Esophagus mucosa (tissue), 1 donor: ENCODE measurements at regions not wholly inside any gene's neighbourhood (a gene's known extent, or its start where the extent isn't known, plus 50 kb on each side); places are given as distances from the start of the nearest gene placed in this dataset.

Source experiments
- ATAC-seq: fragments of 200-7000 bp; cut with Tn5 transposase; one replicate; pipeline ENCODE4 v1.9.1; 2020
- donor health status: DM: yes; HTN: yes; CAD: no.

DNA sequence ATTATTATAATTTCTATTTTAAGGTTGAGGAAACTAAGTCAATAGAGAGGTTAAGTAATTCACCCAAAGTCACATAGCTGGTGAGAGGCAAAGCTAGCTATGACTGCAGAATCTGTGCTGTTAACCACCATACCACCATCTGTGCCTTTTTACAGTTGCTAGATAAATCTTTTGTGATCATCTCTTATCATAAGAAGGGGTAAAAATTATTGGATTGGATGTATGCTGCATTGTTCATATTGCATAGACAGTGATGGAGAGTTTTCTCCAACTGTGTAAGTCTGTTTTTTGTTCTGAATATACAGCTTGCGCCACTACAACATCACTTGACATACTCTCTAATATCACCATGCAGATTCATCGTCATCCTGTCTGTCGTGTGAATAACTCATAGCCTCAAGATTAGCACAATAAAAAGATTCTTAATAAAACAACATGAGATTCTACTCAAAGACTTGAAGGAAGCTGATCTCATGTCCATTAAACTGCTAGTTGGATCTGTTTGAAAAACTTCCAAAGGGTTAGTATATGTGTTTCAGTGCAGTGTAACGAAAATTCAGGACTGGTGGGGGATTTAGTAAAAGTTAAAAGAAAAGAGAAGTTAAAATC is 495.9 kb downstream of the SPRY1 start:
- ATAC-seq = no peak

DNA sequence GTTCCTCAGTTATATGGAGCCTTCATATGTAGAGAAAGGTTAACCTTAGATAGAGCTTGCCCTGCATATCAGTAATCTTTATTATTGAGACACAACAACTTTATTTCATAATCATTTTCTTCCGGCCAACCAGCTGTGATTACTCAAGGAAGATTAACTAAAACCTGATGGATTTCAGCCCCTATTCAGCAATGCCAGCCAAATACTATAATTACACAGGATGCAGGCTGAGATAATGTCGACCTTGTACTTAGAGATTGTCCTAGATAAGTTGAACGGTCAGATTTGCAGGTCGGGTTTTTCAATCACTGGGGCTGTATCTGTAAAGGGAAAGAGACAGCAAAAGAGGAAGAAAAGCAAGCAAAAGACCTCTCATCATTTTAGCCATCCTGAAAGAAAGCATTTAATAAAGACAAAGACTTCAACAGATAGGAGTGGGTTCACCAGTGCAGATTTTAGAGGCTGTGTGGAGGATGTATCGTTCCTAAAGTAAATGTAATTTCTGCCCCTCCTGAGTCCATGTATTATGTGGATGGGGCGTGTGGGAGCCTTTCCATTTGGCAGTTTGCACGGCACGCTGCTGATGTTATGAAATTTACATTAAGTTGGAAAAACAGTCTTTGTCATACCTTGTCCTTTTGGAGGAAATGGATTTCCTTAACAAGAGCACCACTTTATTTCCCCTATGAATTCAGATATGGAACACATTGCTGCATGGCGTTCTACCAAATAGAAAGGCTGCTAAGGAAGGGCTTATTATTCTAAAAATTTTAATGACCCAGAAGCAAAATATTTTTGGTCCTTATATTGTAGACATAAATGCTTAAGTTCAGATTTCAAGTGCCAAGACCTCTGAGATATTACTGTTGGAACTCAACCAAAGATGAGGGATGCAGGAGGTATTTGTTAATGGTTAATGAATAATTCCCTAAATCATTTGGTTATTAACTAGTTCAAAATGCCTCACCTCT is 496.7 kb downstream of the SPRY1 start:
- ATAC-seq = no peak

DNA sequence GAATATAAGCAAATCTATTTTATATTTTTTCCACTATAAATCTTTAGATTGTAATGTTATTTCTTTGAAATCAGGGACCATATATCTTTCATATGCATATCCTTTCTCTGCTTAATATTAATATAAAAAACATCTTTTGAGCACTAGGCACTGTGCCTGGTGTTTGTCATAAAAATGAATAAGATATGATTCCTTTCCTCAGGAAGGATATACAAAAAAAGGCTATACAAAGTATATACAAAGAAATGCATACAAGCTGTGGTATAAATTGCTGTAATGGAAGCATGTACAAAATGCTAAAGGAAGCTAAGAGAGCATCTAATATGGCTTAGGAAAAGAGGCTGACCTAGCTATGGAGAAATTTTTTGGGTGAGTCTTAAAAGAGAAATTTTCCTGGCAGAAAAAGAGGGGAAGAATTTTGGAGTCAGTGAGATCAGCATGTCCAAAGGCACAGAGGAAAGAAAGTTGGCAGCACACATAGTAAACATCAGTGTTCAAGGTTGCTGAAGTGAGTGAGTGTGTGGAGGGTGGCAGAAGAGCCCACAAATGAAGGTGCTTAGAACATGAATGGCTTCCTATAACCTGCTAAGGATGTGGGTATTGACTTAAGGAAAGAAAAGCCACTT is 500.0 kb downstream of the SPRY1 start:
- no peak for ATAC-seq

DNA sequence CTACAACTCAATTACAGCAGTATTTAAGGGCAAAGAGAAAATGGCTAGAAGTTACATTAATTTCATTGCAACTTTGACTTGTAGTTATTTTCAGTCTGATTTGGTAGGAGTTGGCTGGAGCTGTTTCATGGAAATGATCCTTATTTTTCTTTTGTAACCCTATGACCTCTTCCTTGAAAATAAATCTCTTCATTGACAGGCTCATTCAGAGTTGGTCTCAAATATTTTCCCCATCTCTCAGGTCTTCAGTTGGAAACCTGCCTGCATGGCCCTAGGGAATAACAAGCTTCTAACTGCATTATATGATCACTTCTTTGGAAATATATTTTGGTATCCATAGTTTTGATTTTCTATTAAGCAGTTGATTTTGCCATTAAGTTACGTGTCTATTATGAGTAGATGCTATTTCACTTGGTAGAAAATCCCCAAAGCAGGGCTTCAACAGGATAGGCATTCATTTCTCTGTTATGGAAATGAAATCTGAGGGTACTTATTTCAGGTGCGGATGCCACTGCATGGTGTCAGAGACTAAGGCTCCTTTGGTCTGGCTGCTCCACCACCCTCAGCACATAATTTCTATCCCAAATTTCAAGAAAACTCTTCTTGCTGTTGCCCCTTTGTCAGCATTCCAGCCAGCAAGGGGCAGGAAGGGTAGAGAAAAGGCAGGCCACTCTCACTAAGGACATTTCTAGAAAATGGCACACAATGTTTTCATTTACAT is 502.5 kb downstream of the SPRY1 start:
- ATAC-seq = no peak

DNA sequence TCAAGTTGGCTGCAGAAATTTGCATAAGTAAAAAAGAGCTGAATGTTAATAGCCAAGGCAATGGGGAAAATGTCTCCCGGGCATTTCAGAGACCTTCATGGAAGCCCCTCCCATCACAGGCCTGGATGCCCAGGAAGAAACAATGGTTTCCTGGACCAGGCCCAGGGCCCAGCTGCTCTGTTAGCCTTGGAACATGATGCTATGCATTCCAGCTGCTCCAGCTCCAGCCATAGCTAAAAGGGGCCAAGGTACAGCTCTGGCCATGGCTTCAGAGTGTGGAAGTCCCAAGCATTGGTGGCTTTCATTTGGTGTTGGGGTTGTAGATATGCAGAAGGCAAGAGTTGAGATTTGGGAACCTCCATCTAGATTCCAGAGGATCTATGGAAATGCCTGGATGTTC is 508.3 kb downstream of the SPRY1 start:
- ATAC-seq = no peak

DNA sequence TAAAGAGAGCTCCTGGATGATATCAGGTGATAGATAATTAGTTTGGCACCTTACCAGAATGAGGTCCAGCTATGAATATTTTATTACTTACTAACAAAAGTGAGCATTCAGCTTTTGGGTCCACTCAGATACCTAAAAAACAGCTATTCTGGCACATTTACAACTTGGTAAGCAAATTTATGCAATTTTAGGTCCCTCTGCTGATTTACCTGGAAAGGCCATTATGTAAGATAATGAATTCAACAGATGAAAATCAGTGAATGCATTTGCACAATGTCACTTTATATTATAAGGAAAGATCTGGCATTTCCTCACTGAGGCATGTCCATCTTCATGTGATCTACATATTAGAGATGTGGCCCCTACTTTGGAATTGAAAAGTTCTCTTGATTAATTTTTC is 517.0 kb downstream of the SPRY1 start:
- ATAC-seq = no peak

DNA sequence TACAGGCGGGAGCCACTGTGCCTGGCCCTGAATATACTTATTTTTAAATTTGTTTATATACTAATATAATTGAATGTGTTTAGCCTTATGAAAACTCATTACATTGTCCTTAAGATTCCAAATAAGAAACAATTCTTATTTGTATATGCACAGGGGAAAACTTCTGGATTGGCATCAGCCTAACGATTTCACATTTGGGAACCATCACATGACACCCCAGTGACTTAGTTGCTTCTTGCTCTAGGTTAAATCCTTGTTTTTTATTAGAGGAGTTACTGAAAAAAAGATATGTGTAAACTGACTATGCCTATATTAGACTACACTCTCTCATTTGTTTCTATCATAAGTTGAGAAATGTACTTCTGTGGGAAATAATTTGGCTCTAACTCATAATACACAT is 520.2 kb downstream of the SPRY1 start:
- no peak for ATAC-seq

DNA sequence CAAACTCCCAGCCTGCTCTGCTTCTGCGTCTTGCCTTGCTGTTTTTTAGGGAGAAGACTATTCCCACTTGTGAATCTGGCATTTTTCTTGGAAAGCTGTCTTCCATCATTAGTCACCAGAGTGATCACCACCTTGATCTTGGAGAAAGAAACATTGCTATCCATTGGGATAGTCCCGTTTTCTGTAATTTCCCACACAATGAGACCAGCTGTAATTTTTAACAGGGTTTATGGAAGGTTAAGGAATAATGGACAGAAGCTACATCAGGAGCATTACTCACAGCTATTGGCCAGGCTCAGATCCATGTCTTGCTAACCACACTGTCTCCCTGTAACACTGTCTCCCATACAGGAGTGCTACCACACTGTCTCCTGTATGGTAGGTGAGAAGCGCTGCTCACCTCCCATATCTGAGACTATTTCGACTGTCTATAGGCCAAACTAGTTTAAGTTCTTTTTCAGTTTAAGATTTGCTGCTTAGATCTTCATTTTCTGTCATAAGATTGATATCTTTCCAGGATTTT is 523.0 kb downstream of the SPRY1 start:
- no peak for ATAC-seq

DNA sequence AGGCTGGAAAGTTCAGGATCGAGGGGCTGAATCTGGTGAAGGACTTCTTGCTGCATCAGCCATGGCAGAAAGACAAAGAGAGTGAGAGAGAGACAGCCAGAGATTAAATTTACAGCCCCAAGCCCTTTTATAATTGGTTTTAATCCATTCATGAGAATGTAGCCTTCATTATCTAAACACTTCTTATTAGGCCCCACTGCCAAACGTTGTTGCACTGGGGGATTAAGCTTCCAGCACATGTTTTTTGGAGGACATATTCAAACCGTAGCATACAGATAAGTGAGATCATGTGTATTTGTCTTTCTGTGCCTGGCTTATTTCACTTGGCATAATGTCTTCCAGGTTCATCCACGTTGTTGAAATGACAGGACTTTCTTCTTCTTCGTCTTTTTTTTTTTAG is 524.7 kb downstream of the SPRY1 start:
- ATAC-seq = no peak

DNA sequence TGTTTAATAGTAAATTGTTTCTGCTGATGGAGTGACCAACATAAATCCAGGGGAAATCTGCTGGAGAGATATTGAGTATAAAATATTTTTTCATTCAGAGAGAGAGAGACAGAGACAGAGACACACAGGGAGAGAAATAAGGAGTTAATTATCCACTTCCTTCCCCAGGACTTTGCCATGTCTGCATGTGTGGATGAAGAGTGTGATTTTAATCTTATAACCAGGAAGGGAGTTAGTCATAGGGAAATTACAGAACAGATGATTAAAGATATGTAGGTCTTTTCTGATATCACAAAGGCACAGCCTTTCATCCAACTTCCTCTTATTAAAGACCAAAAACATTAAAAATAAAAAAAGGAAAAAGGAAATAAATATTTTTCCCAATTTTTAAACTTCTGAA is 526.3 kb downstream of the SPRY1 start:
- ATAC-seq = no peak

DNA sequence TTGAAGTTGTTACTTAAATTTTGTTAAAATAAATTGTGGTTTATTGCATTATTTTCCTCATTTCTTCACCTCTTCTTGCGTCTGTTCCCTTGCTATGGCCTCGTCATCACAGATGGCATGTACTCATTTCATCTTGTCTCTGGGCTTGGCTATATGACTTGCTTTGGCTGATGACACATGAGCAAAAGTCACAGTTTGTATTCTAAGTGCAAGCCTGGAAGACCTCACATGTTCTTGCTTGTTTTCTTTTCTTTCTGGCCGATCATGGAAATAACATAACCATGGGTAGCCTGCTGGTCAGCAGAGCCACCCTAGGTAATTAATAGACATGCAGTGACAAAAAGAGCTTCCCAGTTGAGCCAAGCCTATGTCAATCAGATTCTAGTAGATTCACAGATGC is 527.9 kb downstream of the SPRY1 start:
- no peak for ATAC-seq

DNA sequence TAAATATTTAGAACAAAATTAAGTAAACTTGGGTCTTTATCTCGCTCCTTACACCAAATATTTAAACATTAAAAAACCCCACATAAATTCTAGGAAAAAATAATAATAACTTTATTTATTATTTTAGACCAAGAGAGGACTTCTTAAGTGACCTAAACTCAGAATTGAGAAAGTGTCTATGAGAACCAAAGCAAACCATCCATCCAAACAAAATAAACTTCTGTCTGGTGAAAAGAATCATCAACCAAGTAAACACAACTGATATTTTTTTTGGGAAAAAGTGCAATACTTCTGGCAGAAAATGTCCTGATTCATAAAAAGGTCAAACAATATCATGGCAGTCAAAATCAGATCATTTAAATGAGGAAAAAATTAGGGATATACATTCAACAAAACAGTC is 533.0 kb downstream of the SPRY1 start:
- no peak for ATAC-seq

DNA sequence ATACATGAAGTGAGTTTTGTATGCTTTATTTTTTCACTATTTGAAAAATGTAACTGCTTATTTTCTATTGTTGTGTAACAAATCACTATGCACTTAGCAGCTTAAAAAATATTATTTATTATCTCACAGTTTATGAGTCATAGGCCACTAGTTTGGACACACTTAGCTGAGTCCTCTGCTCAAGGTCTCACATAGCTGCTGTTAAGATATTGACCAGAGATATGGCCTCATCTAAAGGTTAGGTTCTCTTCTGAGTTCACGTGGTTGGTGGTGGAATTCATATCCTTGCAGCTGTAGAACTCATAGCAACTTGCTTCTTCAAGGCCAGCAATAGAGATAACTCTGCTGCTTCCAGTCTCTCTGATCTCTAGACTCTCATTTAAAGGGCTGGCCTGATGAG is 534.4 kb downstream of the SPRY1 start:
- ATAC-seq = no peak

DNA sequence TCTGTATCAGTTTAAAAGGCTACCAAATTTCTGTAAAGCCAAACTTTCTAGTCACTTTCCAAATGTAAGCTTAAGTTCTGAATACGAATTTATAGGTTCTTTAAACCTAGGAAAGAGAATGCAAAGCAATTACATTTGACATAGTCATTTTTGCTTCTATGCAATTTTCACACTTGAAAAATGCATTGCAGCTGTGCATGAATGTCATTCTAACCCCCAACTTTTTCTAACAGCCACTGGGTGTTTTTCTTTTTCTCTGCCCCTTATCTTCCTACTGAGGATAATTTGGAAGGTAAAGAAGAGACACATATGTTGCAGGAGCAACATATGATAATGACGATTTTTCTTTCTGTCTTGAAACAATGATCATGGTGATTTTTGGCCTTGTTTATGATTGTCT is 537.5 kb downstream of the SPRY1 start:
- no peak for ATAC-seq

DNA sequence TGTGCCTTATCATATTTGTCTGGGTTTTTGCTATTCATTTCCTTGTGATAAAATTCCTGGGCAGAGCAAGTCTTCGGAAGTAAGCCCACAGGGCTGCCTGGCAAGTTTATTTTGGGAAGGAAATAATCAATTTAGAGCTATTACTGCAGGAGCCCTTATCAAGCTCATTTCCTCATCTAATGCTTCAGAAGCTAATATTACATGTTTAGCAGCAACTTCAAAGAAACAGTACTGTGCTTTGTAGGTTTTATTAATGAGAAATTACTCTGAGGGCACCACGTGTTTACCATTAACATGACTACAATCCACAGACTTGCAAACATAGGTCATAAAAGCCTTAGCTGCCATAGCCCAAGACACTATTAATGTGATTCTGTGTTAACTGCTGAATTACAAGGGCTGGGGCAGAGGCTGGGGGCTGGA is 540.0 kb downstream of the SPRY1 start:
- ATAC-seq = no peak

DNA sequence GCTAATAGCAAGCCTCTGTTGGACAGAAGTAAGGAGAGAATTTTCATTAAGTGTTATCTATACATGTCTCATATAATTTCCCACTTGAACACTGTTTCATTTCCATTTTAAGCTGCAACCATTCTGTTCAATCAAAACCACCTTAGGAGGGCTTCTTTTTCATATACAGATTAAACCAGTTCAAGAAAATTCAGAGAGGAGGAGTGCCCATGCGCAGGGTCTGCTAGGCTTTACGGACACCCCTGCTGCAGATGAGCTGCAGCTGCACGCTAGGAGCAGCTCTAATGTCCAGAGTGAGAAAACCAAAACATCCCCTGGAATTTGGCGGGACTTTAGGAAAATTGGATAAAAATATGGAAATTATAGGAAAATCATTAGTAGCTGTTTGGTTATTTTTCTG is 541.0 kb downstream of the SPRY1 start:
- ATAC-seq = no peak

DNA sequence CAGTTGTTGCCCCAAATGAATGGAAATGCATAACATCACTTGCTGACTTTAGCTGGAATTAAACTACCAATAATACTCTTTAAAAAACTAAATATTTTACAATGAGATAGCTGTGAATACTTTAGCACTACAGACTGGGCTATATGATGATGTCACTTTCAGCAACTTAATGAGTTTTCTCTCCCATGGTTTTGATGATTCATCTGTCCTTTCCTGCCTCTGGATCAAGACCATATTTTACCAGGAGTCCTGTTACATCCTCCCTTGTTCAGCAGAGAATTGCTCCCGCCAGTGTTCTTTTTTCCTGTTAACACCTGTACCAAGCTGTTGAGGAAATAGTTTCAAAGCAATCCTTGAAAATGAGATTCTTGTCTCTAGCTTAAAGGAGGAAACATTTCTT is 543.0 kb downstream of the SPRY1 start:
- no peak for ATAC-seq

DNA sequence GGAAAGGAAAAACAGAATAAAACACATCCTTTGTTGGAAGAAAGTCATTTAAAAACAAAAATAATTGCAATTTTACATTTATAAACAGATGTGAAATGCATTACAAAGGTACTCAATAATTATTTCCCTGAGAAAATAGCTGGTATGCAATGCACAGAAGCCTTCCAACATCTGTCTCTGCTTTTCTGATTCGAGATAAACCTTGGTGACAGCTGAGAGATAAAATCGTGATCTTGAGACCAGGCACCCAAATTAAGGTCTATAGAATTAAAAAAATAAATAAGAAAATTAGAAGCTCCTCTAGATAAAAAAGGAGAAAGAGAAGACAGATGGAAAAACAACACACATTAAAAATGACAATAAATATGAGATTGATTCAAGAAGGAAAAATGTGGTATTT is 544.0 kb downstream of the SPRY1 start:
- no peak for ATAC-seq

DNA sequence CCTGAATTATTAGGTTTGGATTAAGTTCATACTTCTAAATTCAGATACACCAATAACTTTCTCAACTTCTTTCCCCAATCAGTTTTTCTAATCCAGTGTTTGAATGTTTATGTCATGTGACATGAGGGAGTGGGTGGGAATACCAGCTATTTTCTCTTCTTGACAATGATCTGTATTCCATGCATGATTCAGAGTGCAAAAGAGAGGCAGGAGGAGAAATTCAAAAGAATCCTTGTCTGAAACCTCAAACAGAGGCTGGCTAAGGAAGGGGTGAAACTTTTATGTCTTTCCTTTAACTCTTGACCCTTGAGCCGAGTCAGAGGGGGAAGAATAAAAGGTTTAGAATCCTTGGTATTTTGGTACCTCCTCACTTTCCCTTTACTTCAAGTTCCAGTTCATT is 544.7 kb downstream of the SPRY1 start:
- no peak for ATAC-seq

DNA sequence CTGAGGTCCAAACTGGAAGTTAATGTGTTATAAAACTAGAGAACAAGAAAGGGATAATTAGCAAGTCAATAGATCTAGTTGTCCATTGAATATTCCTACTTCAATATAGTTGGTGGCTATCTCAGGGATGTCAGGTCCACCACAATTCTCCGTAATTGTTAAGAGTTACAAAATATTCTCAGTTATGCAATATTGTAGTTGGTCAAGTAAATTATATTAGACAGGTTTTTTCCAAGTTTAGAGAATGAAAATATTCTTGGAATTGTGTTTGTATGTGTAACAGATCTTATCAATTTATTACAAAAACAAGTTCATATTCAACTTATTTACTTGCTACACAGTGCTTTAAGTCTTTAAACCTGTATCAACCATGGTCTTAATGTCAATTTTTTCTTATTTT is 547.4 kb downstream of the SPRY1 start:
- no peak for ATAC-seq

DNA sequence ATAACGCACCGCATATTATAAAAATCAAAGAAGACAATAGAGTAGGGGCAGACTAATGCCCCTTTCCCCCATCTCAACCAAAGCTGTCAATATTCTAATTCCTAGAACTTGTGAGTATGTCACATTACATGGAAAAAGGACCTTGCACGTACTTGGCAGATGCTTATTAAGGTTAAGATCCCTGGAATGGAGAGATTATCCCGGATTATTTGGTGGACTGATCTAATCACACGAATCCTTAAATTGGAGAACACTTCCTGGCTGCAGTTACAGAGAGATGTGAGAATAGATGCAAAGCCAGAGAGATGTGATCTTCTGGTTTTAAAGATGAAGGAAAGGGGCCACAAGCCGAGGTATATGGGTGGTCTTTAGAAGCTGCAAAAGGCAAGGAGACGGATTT is 548.7 kb downstream of the SPRY1 start:
- ATAC-seq = no peak

DNA sequence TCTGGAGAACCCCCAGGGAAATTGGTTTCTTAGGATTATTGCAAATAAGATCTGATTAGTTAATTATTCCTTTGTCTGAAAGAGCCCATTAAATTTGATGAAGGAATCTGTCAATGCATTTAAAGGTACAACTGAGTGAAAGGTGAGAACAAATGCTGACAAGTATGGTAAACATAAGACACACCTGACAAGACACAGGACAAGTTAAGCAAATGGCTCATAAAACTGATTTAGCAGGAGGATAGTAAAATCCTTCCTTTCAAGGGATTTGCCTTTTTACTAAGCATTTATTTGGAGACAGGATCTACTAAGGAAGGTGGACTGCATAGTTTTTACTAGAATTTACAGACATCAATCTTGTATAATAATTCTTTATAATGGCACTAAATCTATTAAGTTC is 553.9 kb downstream of the SPRY1 start:
- no peak for ATAC-seq
